ENCODE measurements at regions not wholly inside any gene's neighbourhood (a gene's known extent, or its start where the extent isn't known, plus 50 kb on each side); places are given as distances from the start of the nearest gene placed in this dataset.

GRCh38 chr10:128222332-128222849, 96.2 kb upstream of the MKI67 start:
- no peak for DNase-seq

GRCh38 chr10:128230401-128230800, 104.2 kb upstream of the MKI67 start:
- no peak for DNase-seq

- no peak for DNase-seq
Observed at GRCh38 chr10:128233422-128233821, 107.2 kb upstream of the MKI67 start.

- DNase-seq: no peak
Observed at GRCh38 chr10:128237710-128238109, 111.5 kb upstream of the MKI67 start.

- no peak for DNase-seq
Observed at GRCh38 chr10:128241023-128241422, 114.8 kb upstream of the MKI67 start.

GRCh38 chr10:128242641-128243040, 116.4 kb upstream of the MKI67 start:
- no peak for DNase-seq

GRCh38 chr10:128245026-128245425, 118.8 kb upstream of the MKI67 start:
- DNase-seq: no peak

- DNase-seq: no peak
Observed at GRCh38 chr10:128247576-128247975, 121.4 kb upstream of the MKI67 start.

GRCh38 chr10:128254476-128254875, 128.3 kb upstream of the MKI67 start:
- DNase-seq: no peak

- DNase-seq: no peak
Observed at GRCh38 chr10:128257428-128257827, 131.2 kb upstream of the MKI67 start.

- no peak for DNase-seq
Observed at GRCh38 chr10:128258421-128258976, 132.3 kb upstream of the MKI67 start.

GRCh38 chr10:128263891-128264688, 137.9 kb upstream of the MKI67 start:
- DNase-seq: peak; percentile 42

- no peak for DNase-seq
Observed at GRCh38 chr10:128265596-128265995, 139.4 kb upstream of the MKI67 start.

GRCh38 chr10:128267581-128267980, 141.4 kb upstream of the MKI67 start:
- DNase-seq: no peak

- no peak for DNase-seq
Observed at GRCh38 chr10:128268015-128268722, 141.9 kb upstream of the MKI67 start.

- no peak for DNase-seq
Observed at GRCh38 chr10:128274938-128275337, 148.7 kb upstream of the MKI67 start.

- DNase-seq: no peak
Observed at GRCh38 chr10:128275388-128276177, 149.4 kb upstream of the MKI67 start.

- DNase-seq: no peak
Observed at GRCh38 chr10:128277267-128277840, 151.1 kb upstream of the MKI67 start.

GRCh38 chr10:128278362-128278761, 152.1 kb upstream of the MKI67 start:
- DNase-seq: no peak

GRCh38 chr10:128280271-128280670, 154.0 kb upstream of the MKI67 start:
- no peak for DNase-seq

GRCh38 chr10:128281343-128281742, 155.1 kb upstream of the MKI67 start:
- no peak for DNase-seq

- DNase-seq: no peak
Observed at GRCh38 chr10:128281861-128282260, 155.6 kb upstream of the MKI67 start.

All from occipital lobe (tissue), 1 donor.